ENCODE measurements at regions not wholly inside any gene's neighbourhood (a gene's known extent, or its start where the extent isn't known, plus 50 kb on each side); places are given as distances from the start of the nearest gene placed in this dataset.
"Not testable (repeated sequence)": the region's sequence is repeated elsewhere in the genome, so short reads cannot be mapped to it uniquely, and the experiment has no call there.

DNA sequence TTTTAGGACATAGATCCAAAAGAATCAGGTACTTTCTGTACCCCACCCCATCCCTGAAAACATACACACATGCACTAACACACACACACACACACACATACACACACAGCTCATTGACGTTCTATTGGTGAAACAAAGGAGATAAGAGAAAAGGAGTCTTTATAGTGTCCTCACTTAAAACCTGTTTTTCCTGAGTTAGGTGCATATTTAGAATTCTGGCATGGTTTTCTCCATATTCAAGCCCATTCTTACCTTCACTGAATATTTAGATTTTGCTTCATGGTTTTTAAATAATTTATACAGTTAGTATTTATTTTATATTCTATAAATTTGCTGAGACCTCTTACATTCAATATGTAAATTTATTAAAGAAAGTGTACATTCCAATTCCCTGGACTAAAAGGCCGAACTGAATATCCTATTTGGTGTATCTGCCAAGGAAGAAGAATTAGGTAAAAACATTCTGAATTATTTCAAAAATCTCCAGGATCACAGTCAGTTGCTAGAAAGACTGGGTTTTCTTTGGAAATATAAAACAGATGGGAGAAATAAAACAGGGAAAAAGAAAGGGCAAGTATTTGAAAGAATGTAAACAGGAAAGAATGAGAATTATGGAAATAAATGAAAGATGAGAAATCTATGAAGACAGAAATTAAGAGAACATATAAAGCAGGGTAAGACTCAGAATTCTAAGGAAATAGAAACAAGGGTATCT, 556.2 kb downstream of the KCTD12 start:
- no peak for DNase-seq

GRCh38 chr13:76329004-76329403, 557.2 kb downstream of the KCTD12 start:
- no peak for DNase-seq

DNA sequence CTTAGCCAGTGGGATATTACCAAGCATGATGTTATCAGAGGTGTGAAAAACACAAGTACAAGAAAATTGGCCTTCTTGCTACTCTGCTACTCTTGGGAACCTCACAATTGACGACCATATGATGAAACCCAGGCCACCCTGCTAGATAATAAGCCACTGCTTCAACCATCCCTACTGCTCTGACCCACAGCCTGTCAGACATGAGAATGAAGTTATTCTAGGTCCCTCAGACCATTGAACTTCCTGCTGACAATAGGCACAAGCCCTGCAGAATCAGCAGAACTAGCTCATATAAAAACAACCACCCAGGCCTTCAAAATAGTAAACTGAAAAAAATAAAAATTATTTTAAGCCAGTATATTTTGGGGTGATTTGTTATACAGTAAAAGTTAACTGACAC, 559.9 kb downstream of the KCTD12 start:
- no peak for DNase-seq

GRCh38 chr13:76319921-76320320, 566.3 kb downstream of the KCTD12 start:
- DNase-seq = no peak

DNA sequence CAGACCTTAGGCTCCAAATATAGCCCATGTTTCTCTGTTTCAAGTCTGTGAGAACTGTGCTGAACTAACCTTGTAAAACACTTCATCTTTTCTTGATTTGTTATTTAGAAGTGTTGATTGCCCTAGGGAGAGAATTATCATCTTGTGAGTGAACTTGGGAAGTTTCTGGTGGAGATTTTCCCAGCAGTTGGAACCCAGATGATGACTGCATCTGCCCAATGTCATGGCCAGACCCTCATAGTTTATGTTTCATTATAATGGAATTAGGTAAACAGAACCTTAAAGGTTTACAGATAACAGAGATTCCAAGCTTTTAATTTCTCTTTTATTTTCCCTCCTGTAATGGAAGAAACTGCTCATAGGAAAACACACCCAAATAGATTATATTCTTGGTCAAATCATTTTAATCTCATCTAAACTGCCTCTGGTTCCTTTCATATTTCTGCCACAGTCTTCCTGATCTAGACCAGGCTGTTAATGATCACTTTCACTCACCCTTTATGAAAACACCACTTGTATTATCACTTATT, 569.1 kb downstream of the KCTD12 start:
- no peak for DNase-seq

DNA sequence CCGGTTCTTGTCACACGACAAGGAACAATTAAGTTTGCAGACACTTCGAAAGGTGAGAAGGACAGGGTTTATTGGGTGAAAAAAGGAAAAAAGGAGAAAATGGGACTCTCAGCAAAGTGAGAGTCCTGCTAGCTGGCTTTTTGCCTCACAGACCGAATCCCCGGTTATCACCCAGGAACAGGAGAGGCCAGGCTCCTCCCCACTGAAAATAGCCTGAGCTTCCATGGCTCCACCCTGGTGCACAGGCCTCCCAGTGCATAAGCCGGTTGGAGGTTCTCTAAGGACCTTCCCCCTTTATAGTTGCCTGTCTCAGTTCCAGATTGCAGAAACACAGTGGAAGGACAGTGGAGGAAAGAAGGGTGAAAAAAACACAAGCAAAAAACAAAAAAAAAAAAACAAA, 571.7 kb downstream of the KCTD12 start:
- no peak for DNase-seq

- no peak for DNase-seq
Observed at GRCh38 chr13:76307142-76307541, 579.1 kb downstream of the KCTD12 start.

DNA sequence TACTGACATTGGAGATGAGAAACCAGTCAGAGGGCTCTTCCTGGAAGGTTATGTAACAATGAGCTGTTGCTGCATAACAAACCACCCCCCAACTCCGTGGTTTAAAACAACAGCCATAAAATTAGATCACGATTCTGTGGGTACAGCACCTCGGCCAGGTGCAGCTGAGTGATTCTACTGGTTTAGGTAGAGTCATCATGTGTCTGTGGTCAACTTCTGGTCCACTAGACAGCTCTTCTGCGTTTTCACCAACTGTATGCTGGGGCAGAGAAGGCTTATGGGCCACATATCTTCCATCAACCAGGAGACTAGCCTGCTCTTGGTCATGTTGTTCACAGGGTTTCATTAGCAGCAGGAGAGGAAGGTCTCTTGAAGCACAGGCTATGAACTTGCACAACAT, 585.5 kb downstream of the KCTD12 start:
- no peak for DNase-seq

DNA sequence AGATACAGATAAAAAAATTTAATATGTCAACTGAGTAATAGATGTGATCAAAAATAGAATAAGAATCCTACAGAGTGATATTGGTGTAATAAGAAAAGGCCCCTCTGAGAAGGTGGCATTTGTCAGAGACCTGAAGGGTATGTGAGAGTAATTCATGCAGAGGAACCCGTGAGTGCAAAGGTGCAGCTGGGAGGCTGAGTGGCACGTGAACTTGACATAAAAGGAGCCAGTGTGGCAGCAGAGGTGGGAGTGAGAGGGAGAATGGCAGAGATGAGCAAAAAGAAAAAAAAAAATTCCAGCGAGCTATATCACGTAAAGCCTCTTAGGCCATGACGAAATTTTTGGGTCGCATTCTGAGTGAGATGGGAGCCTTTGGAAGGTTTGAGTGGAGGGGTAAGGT, 588.9 kb downstream of the KCTD12 start:
- no peak for DNase-seq

GRCh38 chr13:76296751-76297150, 589.5 kb downstream of the KCTD12 start:
- DNase-seq = no peak

DNA sequence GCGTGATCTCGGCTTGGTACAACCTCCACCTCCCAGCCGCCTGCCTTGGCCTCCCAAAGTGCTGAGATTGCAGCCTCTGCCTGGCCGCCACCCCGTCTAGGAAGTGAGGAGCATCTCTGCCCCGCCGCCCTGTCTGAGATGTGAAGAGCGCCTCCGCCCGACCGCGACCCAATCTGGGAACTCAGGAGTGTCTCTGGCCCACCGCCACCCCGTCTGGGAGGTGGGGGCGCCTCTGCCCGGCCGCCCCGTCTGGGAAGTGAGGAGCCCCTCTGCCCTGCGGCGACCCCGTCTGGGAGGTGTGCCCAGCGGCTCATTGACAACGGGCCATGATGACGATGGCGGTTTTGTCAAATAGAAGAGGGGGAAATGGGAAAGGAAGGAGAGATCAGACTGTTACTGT, 591.2 kb downstream of the KCTD12 start:
- DNase-seq = not testable (repeated sequence)

DNA sequence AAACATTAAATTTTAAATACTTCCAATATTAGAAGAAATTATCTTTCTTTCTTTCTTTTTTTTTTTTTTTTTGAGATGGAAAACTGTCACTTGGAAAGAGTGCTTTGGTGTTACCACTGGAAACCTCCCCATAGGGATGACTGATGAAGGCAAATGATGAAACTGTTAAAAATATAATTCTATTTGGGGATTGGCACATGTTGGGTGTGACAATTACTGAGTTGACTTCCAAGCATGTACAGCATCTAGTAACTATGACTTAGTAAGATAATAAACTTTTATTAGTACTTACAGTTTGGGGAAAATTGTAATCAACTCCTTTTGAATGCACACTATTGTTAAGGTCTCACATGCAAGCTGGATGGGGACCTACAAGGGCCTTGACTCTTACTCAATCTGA, 592.5 kb downstream of the KCTD12 start:
- no peak for DNase-seq

DNA sequence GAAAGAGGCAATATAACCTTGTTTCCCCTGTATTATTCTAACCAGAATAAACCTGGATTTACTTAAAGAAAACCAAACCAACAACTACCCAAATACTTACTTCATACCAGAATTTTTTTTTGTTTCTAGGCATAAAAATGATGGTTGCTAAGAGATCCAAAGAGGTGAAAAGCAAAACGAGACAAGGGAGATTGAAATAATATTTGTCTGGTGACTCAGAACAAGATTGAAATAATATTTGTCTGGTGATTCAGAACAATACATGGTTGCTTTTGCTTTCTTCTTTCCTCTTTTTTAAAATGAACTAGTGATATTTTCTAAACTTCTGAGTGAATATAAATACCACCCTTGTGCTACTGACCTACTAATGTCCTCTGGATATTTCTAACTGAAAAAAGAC, 592.9 kb downstream of the KCTD12 start:
- no peak for DNase-seq

DNA sequence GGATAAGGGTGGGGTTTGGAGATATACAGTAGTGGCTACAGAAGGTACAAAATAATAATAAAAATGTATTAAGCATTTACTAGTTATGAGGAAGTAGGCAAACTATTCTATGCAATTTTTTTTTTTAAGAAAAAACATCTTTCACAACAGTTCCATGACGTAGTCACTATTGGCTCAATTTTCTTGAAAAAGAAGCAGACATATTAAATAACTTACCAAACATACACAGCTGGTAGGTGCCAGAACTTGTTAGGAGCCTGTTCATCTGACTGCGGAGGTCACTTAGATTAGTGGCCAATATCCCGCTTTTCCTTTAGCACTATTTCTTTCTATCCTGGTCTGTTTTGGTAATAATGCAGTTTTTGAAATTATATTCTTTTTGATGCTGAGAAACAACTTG, 593.5 kb downstream of the KCTD12 start:
- no peak for DNase-seq

DNA sequence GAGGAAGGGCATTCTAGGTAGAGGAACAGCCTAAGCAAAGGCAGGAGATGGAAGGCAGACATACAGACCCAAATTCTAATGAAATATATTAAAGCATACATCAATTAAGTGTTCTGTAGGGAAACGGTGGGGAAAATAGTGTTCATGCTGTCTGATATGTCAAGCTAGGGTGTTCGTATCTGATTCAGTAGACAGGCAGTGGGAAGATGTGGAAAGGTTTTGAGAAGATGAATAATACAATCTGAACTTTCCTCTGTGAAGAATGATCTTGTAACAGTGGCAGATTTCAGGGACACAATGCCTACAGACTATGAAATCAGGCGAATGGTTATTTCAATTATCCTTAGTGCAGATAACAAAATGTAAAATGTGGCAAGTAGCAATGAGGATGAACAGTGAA, 594.2 kb downstream of the KCTD12 start:
- DNase-seq = no peak

DNA sequence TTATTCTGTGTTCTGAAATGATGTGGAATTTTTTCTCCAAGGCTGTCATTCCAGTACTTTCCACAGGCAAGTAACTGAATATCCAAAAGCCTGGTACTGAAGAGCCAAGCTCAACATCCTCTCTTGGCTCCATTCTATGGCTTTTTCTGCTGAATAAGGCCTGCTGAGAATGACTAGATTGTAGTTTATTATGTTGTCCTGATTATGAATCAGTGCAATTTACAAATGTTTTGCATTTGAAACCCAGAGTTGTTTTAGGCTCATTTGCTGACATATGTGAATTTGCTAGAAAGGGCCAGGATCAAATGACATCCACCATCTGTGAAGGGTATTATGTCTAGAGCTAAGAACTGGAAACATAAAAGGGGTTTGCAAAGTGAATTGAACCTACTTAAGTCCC, 596.6 kb downstream of the KCTD12 start:
- DNase-seq = no peak

DNA sequence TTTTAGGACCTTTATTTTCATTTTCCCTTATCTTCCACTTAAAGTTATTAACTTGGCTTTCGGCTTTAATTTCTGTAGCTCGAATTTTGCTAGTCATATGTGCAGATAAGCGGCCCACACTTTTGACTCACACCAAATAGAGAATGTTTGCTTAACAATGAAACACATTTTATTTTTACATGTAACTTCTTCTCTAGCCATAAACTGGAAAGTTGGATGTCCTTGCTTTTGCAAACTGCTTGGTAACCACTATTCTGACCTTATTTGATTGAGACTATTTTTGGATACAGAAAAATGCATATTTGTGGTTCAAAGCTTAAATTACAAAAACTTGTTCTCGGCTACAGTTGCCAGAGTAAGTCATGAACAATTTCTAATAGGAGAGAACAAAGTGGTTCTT, 600.0 kb downstream of the KCTD12 start:
- DNase-seq = no peak

DNA sequence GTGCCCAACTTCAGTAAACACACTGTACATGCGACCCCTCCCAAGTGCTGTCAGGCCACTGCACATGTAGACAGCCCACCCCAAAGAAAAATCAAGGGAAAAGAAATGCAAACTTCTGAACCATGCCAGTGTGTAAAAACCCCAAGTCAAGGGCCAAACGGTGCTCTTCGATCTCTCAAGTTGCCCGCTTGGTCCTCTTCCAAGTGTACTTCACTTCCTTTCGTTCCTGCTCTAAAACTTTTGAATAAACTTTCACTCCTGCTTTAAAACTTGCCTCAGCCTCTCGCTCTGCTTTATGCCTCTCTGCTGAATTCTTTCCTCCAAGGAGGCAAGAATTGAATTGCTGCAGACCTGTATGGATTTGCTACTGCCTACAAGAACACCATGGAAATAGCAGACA, 600.7 kb downstream of the KCTD12 start:
- DNase-seq = no peak

DNA sequence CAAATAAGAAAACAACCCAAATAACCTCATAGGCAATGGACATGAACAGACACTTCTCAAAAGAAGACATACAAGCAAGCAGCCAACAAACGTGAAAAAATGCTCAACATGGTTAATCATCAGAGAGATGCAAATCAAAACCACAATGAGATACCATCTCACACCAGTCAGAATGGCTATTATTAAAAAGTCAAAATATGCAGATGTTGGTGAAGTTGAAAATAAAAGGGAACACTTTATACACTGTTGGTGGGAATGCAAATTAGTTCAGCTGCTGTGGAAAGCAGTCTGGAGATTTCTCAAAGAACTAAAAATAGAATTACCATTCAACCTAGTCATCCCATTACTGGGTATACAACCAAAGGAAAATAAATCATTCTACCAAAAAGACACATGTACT, 606.4 kb downstream of the KCTD12 start:
- DNase-seq = not testable (repeated sequence)

- no peak for DNase-seq
Observed at GRCh38 chr13:76271728-76272232, 614.4 kb downstream of the KCTD12 start.

- not testable (repeated sequence) for DNase-seq
Observed at GRCh38 chr13:76268307-76268706, 617.9 kb downstream of the KCTD12 start.

DNA sequence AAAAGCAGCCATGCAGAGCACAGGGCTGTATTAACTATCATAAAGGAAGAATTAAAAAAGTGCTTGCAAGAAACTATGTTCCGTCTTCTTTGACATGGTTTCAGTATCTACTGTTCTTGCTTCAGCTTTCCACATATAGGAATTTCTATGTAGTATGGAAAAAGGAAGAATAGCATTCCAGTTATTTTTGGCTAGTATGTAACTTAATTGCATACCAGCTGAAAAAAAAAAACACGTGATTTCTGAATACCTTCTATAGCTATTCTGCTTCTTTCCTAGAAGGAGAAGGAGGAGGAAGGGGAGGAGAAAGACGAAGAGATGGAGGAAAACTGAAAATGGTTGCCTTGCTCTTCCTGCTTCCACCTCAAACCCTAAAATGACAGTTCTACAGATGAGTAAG, 619.0 kb downstream of the KCTD12 start:
- no peak for DNase-seq

DNA sequence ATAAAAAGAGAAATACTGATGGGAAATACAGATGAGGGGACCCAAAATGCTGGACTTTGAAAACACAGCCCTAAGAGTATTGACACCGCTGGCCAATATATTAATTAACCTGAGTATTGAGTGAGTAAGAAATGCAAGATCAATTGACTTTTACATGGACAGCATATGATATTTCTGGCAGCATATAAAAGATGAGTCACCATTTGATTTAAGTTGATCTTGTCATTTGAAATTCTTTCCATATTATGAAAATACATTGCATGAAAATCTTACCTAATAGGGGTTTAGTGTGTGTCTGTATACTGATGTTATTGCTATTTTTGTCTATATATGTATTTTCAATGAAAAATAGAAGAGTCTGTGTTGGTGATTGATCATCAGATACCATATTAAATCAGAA, 619.6 kb downstream of the KCTD12 start:
- no peak for DNase-seq

DNA sequence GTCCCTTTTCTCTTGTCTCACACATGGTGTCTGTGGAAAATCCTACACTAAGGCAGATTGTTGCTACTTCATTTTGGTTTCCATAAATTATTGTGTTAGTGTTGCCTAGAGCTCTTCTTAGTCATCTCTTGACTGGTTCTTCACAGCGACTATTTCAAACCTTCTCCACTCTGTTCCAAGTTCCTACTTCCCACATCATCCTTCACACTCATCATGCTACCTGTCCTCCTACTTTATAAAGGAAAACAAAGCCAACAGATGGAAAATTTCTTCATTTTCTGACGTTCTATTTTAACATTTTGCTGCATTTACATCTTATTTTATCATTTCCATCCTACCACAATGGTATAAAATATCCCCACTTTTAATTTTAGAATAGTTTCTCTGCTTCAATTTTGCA, 614.1 kb downstream of the LMO7 start:
- DNase-seq = no peak

GRCh38 chr13:76245920-76246319, 609.8 kb downstream of the LMO7 start:
- no peak for DNase-seq

All from bone marrow (tissue), 2 donors.